ENCODE measurements at regions not wholly inside any gene's neighbourhood (a gene's known extent, or its start where the extent isn't known, plus 50 kb on each side); places are given as distances from the start of the nearest gene placed in this dataset.

GRCh38 chr2:33709951-33710350 lies 110.9 kb upstream of the FAM98A start:
- no peaks in the 10 kb centered on the region for H3K36me3 ChIP-seq (ENCODE audit: insufficient read depth, low read length)
- H3K79me2 ChIP-seq (replicated peaks; ENCODE audit: insufficient read depth, low read length): no peaks in the 10 kb centered on the region
- no peak overlapping the region for H3K4me2 ChIP-seq (ENCODE audit: low read length)
- H4K20me1 ChIP-seq (ENCODE audit: insufficient read depth): no peaks in the 10 kb centered on the region
- no peaks in the 10 kb centered on the region for H3K27me3 ChIP-seq (ENCODE audit: insufficient read depth, low read depth, low read length)
- H3K9me2 ChIP-seq (ENCODE audit: insufficient read depth, low read length): no peaks in the 10 kb centered on the region
- H3K9me3 ChIP-seq (ENCODE audit: low read length): no peaks in the 10 kb centered on the region
- no peak overlapping the region for H3K27ac ChIP-seq (ENCODE audit: low read length)
- H3F3A ChIP-seq (ENCODE audit: insufficient read depth, low read length, poor library complexity, severe bottlenecking): no peaks in the 10 kb centered on the region
- no peak overlapping the region for H3K9ac ChIP-seq (ENCODE audit: low read length)
- H2AFZ ChIP-seq (ENCODE audit: low read depth, low read length): no peak overlapping the region
- no peak overlapping the region for H3K4me3 ChIP-seq (ENCODE audit: low read length)
- no peak for TF ChIP-seq EZH2 (IDR thresholded peaks at IDR 0.05; ENCODE audit: borderline replicate concordance, insufficient read depth, low read length, poor library complexity, severe bottlenecking)
- TF ChIP-seq TAF1 (IDR thresholded peaks at IDR 0.05; ENCODE audit: low read depth): no peak

GRCh38 chr2:33707312-33707711 lies 108.2 kb upstream of the FAM98A start:
- Histone ChIP-seq H3K27ac (ENCODE audit: low read length) (no peak overlapping the region), H3K9ac (ENCODE audit: low read length) (no peak overlapping the region), H4K20me1 (ENCODE audit: insufficient read depth) (no peaks in the 10 kb centered on the region), H3K27me3 (ENCODE audit: insufficient read depth, low read depth, low read length) (no peaks in the 10 kb centered on the region), H3K36me3 (ENCODE audit: insufficient read depth, low read length) (no peaks in the 10 kb centered on the region), H3K9me2 (ENCODE audit: insufficient read depth, low read length) (no peaks in the 10 kb centered on the region), H3F3A (ENCODE audit: insufficient read depth, low read length, poor library complexity, severe bottlenecking) (no peaks in the 10 kb centered on the region), H3K4me2 (ENCODE audit: low read length) (no peak overlapping the region), H3K9me3 (ENCODE audit: low read length) (no peaks in the 10 kb centered on the region), H3K79me2 (replicated peaks; ENCODE audit: insufficient read depth, low read length) (no peaks in the 10 kb centered on the region), H3K4me3 (ENCODE audit: low read length) (no peak overlapping the region), H2AFZ (ENCODE audit: low read depth, low read length) (no peak overlapping the region)
- TF ChIP-seq POLR2AphosphoS5 (IDR thresholded peaks at IDR 0.05) (no peak), CTCF (IDR thresholded peaks at IDR 0.05; ENCODE audit: poor library complexity, severe bottlenecking) (no peak), EP300 (conservative IDR thresholded peaks at IDR 0.05; ENCODE audit: poor library complexity, severe bottlenecking) (no peak), TAF1 (IDR thresholded peaks at IDR 0.05; ENCODE audit: low read depth) (no peak), REST (IDR thresholded peaks at IDR 0.05; ENCODE audit: borderline replicate concordance) (no peak), EZH2 (IDR thresholded peaks at IDR 0.05; ENCODE audit: borderline replicate concordance, insufficient read depth, low read length, poor library complexity, severe bottlenecking) (no peak), MXI1 (conservative IDR thresholded peaks at IDR 0.05; ENCODE audit: poor library complexity, severe bottlenecking) (no peak), SMC3 (conservative IDR thresholded peaks at IDR 0.05; ENCODE audit: poor library complexity) (no peak), RAD21 (conservative IDR thresholded peaks at IDR 0.05) (no peak)

GRCh38 chr2:33706410-33706809 lies 107.3 kb upstream of the FAM98A start:
- H3K36me3 ChIP-seq (ENCODE audit: insufficient read depth, low read length): no peaks in the 10 kb centered on the region
- H3K4me3 ChIP-seq (ENCODE audit: low read length): no peak overlapping the region
- no peaks in the 10 kb centered on the region for H3K9me2 ChIP-seq (ENCODE audit: insufficient read depth, low read length)
- no peak overlapping the region for H2AFZ ChIP-seq (ENCODE audit: low read depth, low read length)
- no peak overlapping the region for H3K27ac ChIP-seq (ENCODE audit: low read length)
- H3K9ac ChIP-seq (ENCODE audit: low read length): no peak overlapping the region
- no peaks in the 10 kb centered on the region for H3F3A ChIP-seq (ENCODE audit: insufficient read depth, low read length, poor library complexity, severe bottlenecking)
- no peaks in the 10 kb centered on the region for H4K20me1 ChIP-seq (ENCODE audit: insufficient read depth)
- no peak overlapping the region for H3K4me2 ChIP-seq (ENCODE audit: low read length)
- H3K27me3 ChIP-seq (ENCODE audit: insufficient read depth, low read depth, low read length): no peaks in the 10 kb centered on the region
- TF ChIP-seq MXI1 (conservative IDR thresholded peaks at IDR 0.05; ENCODE audit: poor library complexity, severe bottlenecking): no peak
- TF ChIP-seq EP300 (conservative IDR thresholded peaks at IDR 0.05; ENCODE audit: poor library complexity, severe bottlenecking): no peak
- TF ChIP-seq REST (IDR thresholded peaks at IDR 0.05; ENCODE audit: borderline replicate concordance): no peak
- no peak for TF ChIP-seq CTCF (IDR thresholded peaks at IDR 0.05; ENCODE audit: poor library complexity, severe bottlenecking)
- no peak for TF ChIP-seq SMC3 (conservative IDR thresholded peaks at IDR 0.05; ENCODE audit: poor library complexity)
- TF ChIP-seq RAD21 (conservative IDR thresholded peaks at IDR 0.05): no peak
- TF ChIP-seq EZH2 (IDR thresholded peaks at IDR 0.05; ENCODE audit: borderline replicate concordance, insufficient read depth, low read length, poor library complexity, severe bottlenecking): no peak
- TF ChIP-seq TAF1 (IDR thresholded peaks at IDR 0.05; ENCODE audit: low read depth): no peak
- no peak for TF ChIP-seq POLR2AphosphoS5 (IDR thresholded peaks at IDR 0.05)
- H3K79me2 ChIP-seq (replicated peaks; ENCODE audit: insufficient read depth, low read length): no peaks in the 10 kb centered on the region
- no peaks in the 10 kb centered on the region for H3K9me3 ChIP-seq (ENCODE audit: low read length)
